ENCODE measurements at regions not wholly inside any gene's neighbourhood (a gene's known extent, or its start where the extent isn't known, plus 50 kb on each side); places are given as distances from the start of the nearest gene placed in this dataset.

- peaks cover 0 to 4% (median 1%) of the 10 kb centered on the region in 7 donors for H3K9me3 Mint-ChIP-seq
Measured at GRCh38 chr21:27534206-27534605, 567.3 kb upstream of the ADAMTS5 start.

DNA sequence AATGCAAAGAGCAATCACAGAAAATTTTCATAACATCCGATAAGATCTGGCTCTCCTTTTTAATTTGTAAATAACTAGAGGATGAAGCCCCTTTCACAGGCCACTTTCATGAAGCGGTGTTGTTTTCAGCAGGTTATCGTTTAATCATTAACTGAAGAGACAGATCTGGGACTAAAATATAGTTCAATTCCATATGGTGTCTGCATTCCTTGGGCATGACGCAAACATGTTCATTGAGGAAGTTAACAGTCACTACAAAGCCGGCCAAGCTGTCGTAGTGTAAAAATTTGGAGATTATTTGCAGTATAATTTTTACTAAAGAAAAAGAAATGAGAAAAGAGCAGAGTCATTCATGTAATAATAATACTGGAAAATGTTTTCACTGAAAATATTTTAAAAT is 565.2 kb upstream of the ADAMTS5 start:
- TF ChIP-seq, protein P1, sequence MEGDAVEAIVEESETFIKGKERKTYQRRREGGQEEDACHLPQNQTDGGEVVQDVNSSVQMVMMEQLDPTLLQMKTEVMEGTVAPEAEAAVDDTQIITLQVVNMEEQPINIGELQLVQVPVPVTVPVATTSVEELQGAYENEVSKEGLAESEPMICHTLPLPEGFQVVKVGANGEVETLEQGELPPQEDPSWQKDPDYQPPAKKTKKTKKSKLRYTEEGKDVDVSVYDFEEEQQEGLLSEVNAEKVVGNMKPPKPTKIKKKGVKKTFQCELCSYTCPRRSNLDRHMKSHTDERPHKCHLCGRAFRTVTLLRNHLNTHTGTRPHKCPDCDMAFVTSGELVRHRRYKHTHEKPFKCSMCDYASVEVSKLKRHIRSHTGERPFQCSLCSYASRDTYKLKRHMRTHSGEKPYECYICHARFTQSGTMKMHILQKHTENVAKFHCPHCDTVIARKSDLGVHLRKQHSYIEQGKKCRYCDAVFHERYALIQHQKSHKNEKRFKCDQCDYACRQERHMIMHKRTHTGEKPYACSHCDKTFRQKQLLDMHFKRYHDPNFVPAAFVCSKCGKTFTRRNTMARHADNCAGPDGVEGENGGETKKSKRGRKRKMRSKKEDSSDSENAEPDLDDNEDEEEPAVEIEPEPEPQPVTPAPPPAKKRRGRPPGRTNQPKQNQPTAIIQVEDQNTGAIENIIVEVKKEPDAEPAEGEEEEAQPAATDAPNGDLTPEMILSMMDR (IDR thresholded peaks at IDR 0.05) = no peak
- H3K27ac ChIP-seq (ENCODE audit: low read depth in 1 of 2, low read length in 2 of 2) = no peak overlapping the region
- no peaks in the 10 kb centered on the region for H4K20me1 ChIP-seq (ENCODE audit: insufficient read depth, low read length)
- WGBS (ENCODE audit: insufficient coverage) = 100% methylated on average over 2 of the region's 6 CpGs
- no peak for DNase-seq
- no peak overlapping the region for H3K4me3 Mint-ChIP-seq
- H3K4me1 ChIP-seq (ENCODE audit: control insufficient read depth in 1 of 2, insufficient read depth in 2 of 2, low read length in 2 of 2) = no peaks in the 10 kb centered on the region
- H3K27me3 Mint-ChIP-seq (ENCODE audit: low read depth in 3 of 3) = no peaks in the 10 kb centered on the region
- H3K9ac ChIP-seq (ENCODE audit: insufficient read depth, low read length, poor library complexity, severe bottlenecking) = no peak overlapping the region
- intact Hi-C loops (cut with micrococcal nuclease) = no loop called here
- no peaks in the 10 kb centered on the region for H3K36me3 Mint-ChIP-seq
- H3K79me2 ChIP-seq (ENCODE audit: insufficient read depth, low read length) = no peaks in the 10 kb centered on the region
- H3K27me3 ChIP-seq (ENCODE audit: control insufficient read depth in 2 of 2, insufficient read depth in 2 of 2, low read length in 2 of 2) = no peaks in the 10 kb centered on the region
- H3K4me3 ChIP-seq (replicated peaks in 1 of 3; ENCODE audit: low read depth in 2 of 3, low read length in 3 of 3) = no peak overlapping the region
- H3K27ac Mint-ChIP-seq = no peak overlapping the region
- no peaks in the 10 kb centered on the region for H3K4me1 Mint-ChIP-seq
- H3K36me3 ChIP-seq (replicated peaks in 1 of 2; ENCODE audit: control insufficient read depth in 1 of 2, insufficient read depth in 2 of 2, low read length in 2 of 2) = no peaks in the 10 kb centered on the region
- H3K9me3 ChIP-seq (replicated peaks in 1 of 2; ENCODE audit: control insufficient read depth in 1 of 2, insufficient read depth in 1 of 2, low read length in 2 of 2) = no peaks in the 10 kb centered on the region
- peaks cover 0 to 4% (median 1%) of the 10 kb centered on the region in 7 donors for H3K9me3 Mint-ChIP-seq
- H3K4me2 ChIP-seq (replicated peaks; ENCODE audit: extremely low read depth, low read length, poor library complexity, severe bottlenecking) = no peak overlapping the region
- H2AFZ ChIP-seq (ENCODE audit: insufficient read depth, low read depth, low read length, poor library complexity, severe bottlenecking) = no peak overlapping the region

More at GRCh38 chr21:27534206-27534605, 567.3 kb upstream of the ADAMTS5 start:
- Histone ChIP-seq H3K9ac (ENCODE audit: insufficient read depth, low read length, poor library complexity, severe bottlenecking) (no peak overlapping the region), H3K4me3 (replicated peaks in 1 of 3; ENCODE audit: low read depth in 2 of 3, low read length in 3 of 3) (no peak overlapping the region), H3K9me3 (replicated peaks in 1 of 2; ENCODE audit: control insufficient read depth in 1 of 2, insufficient read depth in 1 of 2, low read length in 2 of 2) (no peaks in the 10 kb centered on the region), H3K4me1 (ENCODE audit: control insufficient read depth in 1 of 2, insufficient read depth in 2 of 2, low read length in 2 of 2) (no peaks in the 10 kb centered on the region), H3K79me2 (ENCODE audit: insufficient read depth, low read length) (no peaks in the 10 kb centered on the region), H3K27me3 (ENCODE audit: control insufficient read depth in 2 of 2, insufficient read depth in 2 of 2, low read length in 2 of 2) (no peaks in the 10 kb centered on the region), H3K36me3 (replicated peaks in 1 of 2; ENCODE audit: control insufficient read depth in 1 of 2, insufficient read depth in 2 of 2, low read length in 2 of 2) (no peaks in the 10 kb centered on the region), H3K4me2 (replicated peaks; ENCODE audit: extremely low read depth, low read length, poor library complexity, severe bottlenecking) (no peak overlapping the region), H2AFZ (ENCODE audit: insufficient read depth, low read depth, low read length, poor library complexity, severe bottlenecking) (no peak overlapping the region), H4K20me1 (ENCODE audit: insufficient read depth, low read length) (no peaks in the 10 kb centered on the region), H3K27ac (ENCODE audit: low read depth in 1 of 2, low read length in 2 of 2) (no peak overlapping the region)
- H3K27me3 Mint-ChIP-seq (ENCODE audit: low read depth in 3 of 3) = no peaks in the 10 kb centered on the region
- intact Hi-C loops (cut with micrococcal nuclease) = no loop called here
- no peaks in the 10 kb centered on the region for H3K4me1 Mint-ChIP-seq
- H3K27ac Mint-ChIP-seq = no peak overlapping the region
- no CpG with 5 or more reads among the region's 2 CpGs for WGBS (ENCODE audit: insufficient coverage)
- H3K36me3 Mint-ChIP-seq = no peaks in the 10 kb centered on the region
- DNase-seq = no peak
- H3K4me3 Mint-ChIP-seq = no peak overlapping the region
- TF ChIP-seq, protein P1 (IDR thresholded peaks at IDR 0.05) = no peak
